ENCODE measurements at regions not wholly inside any gene's neighbourhood (a gene's known extent, or its start where the extent isn't known, plus 50 kb on each side); places are given as distances from the start of the nearest gene placed in this dataset.

DNA sequence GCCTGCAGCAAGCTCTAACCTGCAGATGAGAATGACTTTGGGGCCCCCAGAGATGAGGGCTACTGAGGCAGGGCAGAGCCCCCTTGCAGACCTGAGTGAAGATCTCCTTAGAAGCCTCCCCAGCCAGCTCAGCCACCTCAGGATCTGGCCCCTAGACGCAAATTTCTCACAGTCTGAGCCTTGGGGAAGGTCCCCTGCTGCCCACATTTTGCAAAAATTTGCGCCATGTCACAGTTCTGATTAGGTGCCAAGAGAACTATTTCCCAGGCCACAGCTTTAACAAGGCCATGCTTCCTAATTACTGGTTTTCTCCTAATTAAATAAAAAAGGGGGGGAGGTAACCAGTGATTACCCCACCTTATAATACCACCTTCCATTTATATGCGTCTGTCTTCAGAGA is 81.0 kb upstream of the HES1 start:
- TF ChIP-seq, protein P1, sequence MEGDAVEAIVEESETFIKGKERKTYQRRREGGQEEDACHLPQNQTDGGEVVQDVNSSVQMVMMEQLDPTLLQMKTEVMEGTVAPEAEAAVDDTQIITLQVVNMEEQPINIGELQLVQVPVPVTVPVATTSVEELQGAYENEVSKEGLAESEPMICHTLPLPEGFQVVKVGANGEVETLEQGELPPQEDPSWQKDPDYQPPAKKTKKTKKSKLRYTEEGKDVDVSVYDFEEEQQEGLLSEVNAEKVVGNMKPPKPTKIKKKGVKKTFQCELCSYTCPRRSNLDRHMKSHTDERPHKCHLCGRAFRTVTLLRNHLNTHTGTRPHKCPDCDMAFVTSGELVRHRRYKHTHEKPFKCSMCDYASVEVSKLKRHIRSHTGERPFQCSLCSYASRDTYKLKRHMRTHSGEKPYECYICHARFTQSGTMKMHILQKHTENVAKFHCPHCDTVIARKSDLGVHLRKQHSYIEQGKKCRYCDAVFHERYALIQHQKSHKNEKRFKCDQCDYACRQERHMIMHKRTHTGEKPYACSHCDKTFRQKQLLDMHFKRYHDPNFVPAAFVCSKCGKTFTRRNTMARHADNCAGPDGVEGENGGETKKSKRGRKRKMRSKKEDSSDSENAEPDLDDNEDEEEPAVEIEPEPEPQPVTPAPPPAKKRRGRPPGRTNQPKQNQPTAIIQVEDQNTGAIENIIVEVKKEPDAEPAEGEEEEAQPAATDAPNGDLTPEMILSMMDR (IDR thresholded peaks at IDR 0.05; ENCODE audit: low read depth, low read length), result no peak
- TF ChIP-seq POLR2A (IDR thresholded peaks at IDR 0.05; ENCODE audit: extremely low read depth, insufficient read length) (no peak), MYC (IDR thresholded peaks at IDR 0.05; ENCODE audit: low read depth, low read length) (no peak), MAX (IDR thresholded peaks at IDR 0.05; ENCODE audit: low read depth, low read length) (no peak)
